ENCODE measurements at regions not wholly inside any gene's neighbourhood (a gene's known extent, or its start where the extent isn't known, plus 50 kb on each side); places are given as distances from the start of the nearest gene placed in this dataset.
"Not testable (repeated sequence)": the region's sequence is repeated elsewhere in the genome, so short reads cannot be mapped to it uniquely, and the experiment has no call there.

GRCh38 chr3:152891678-152892077 is 56.7 kb downstream of the P2RY1 start:
- DNase-seq: no peak

- no peak for DNase-seq
These were observed 57.5 kb downstream of the P2RY1 start for GRCh38 chr3:152892446-152892845.

- no peak for DNase-seq
These were observed 58.7 kb downstream of the P2RY1 start for GRCh38 chr3:152893647-152894046.

- no peak for DNase-seq
These were observed 64.4 kb downstream of the P2RY1 start for GRCh38 chr3:152899306-152899705.

- DNase-seq: no peak
These were observed 67.3 kb downstream of the P2RY1 start for GRCh38 chr3:152902141-152902669.

GRCh38 chr3:152905631-152906030 is 70.7 kb downstream of the P2RY1 start:
- no peak for DNase-seq

- DNase-seq: no peak
These were observed 74.4 kb downstream of the P2RY1 start for GRCh38 chr3:152909180-152909883.

- DNase-seq: no peak
These were observed 75.3 kb downstream of the P2RY1 start for GRCh38 chr3:152910211-152910610.

- no peak for DNase-seq
These were observed 76.0 kb downstream of the P2RY1 start for GRCh38 chr3:152910966-152911365.

- not testable (repeated sequence) for DNase-seq
These were observed 79.8 kb downstream of the P2RY1 start for GRCh38 chr3:152914743-152915142.

GRCh38 chr3:152915695-152916094 is 80.8 kb downstream of the P2RY1 start:
- DNase-seq: no peak

- DNase-seq: no peak
These were observed 81.9 kb downstream of the P2RY1 start for GRCh38 chr3:152916753-152917279.

- no peak for DNase-seq
These were observed 86.4 kb downstream of the P2RY1 start for GRCh38 chr3:152921351-152921750.

GRCh38 chr3:152922554-152922953 is 87.6 kb downstream of the P2RY1 start:
- no peak for DNase-seq

GRCh38 chr3:152927131-152927530 is 92.2 kb downstream of the P2RY1 start:
- DNase-seq: no peak

- DNase-seq: no peak
These were observed 95.6 kb downstream of the P2RY1 start for GRCh38 chr3:152930516-152930915.

- no peak for DNase-seq
These were observed 102.3 kb downstream of the P2RY1 start for GRCh38 chr3:152937234-152937633.

- no peak for DNase-seq
These were observed 104.2 kb downstream of the P2RY1 start for GRCh38 chr3:152938974-152939636.

GRCh38 chr3:152941859-152942258 is 106.9 kb downstream of the P2RY1 start:
- DNase-seq: no peak

GRCh38 chr3:152942366-152942765 is 107.4 kb downstream of the P2RY1 start:
- DNase-seq: no peak

GRCh38 chr3:152943645-152944044 is 108.7 kb downstream of the P2RY1 start:
- DNase-seq: no peak

- DNase-seq: no peak
These were observed 109.7 kb downstream of the P2RY1 start for GRCh38 chr3:152944671-152945070.

- no peak for DNase-seq
These were observed 110.6 kb downstream of the P2RY1 start for GRCh38 chr3:152945556-152945955.

- no peak for DNase-seq
These were observed 122.6 kb downstream of the P2RY1 start for GRCh38 chr3:152957491-152957890.

Measured in hindlimb muscle (tissue), 1 donor.